Endothelial cell of umbilical vein (primary cell): ENCODE measurements at regions not wholly inside any gene's neighbourhood (a gene's known extent, or its start where the extent isn't known, plus 50 kb on each side); places are given as distances from the start of the nearest gene placed in this dataset.

Experiments
- BruUV-seq: library from RNA; stranded (reverse); fragments of 400-500 nt; replicated peaks from 2 replicates; lab custom pipeline; 2021; lab: Mats Ljungman, UMichigan
- CTCF ChIA-PET: fragments of 300-600, 350-600 bp; sonication (Branson Sonifier 250); formaldehyde crosslinking; loops from one replicate; lab custom pipeline; 2021; ENCODE audit warnings: antibody characterized with exemption, inconsistent platforms; lab: Charles Lee
- POLR2A ChIA-PET: fragments of 300-600, 350-600 bp; sonication (Branson Sonifier 250); formaldehyde crosslinking; loops from one replicate; lab custom pipeline; 2021; ENCODE audit warnings: antibody characterized with exemption, inconsistent platforms; lab: Charles Lee
- DNase-seq: peaks from one replicate; pipeline ENCODE4 v3.0.0-alpha.2; 2011; ENCODE audit warnings: low read depth, low spot score
- FAIRE-seq: peaks from 2 replicates; lab custom pipeline; 2011; peaks lifted over from hg19 to GRCh38; lab: Jason Lieb, UNC
- H2AFZ ChIP-seq: 2 replicates; pipeline ENCODE4 v1.6.0; 2012; ENCODE audit warnings: low read depth, low read length, control low read depth, inconsistent platforms
- H3K27ac ChIP-seq: 2 replicates; pipeline ENCODE4 v1.5.1; 2011; ENCODE audit warnings: low read depth, mild to moderate bottlenecking, control low read depth, low read length, moderate library complexity; ENCODE audit not compliant: insufficient read depth
- H3K27me3 ChIP-seq, 2 experiments: 2 replicates each; pipeline versions ENCODE4 v1.6.0 to v1.6.1; 2011; ENCODE audit warnings: low read length in 2 of 2, mixed read lengths in 1 of 2; ENCODE audit not compliant: control insufficient read depth in 2 of 2, insufficient read depth in 2 of 2
- H3K36me3 ChIP-seq, 2 experiments: 2 replicates in 1 of 2; 3 replicates in 1 of 2; pipeline ENCODE4 v1.5.1; 2011; ENCODE audit warnings: low read length in 2 of 2, mild to moderate bottlenecking in 1 of 2, moderate library complexity in 1 of 2; ENCODE audit not compliant: control insufficient read depth in 2 of 2, insufficient read depth in 2 of 2; ENCODE audit errors: extremely low read depth in 1 of 2
- H3K4me1 ChIP-seq: 3 replicates; pipeline ENCODE4 v1.5.1; 2011; ENCODE audit warnings: mild to moderate bottlenecking, low read length; ENCODE audit not compliant: control insufficient read depth, insufficient read depth; ENCODE audit errors: extremely low read depth
- H3K4me2 ChIP-seq: 2 replicates; pipeline ENCODE4 v1.6.1; 2011; ENCODE audit warnings: low read length, control low read depth, mixed read lengths; ENCODE audit not compliant: insufficient read depth
- H3K4me3 ChIP-seq, 3 experiments: fragments of 200-600 bp in 1 of 3; sonication (generic), shearing (Covaris generic) in 1 of 3; replicated peaks in 1 of 3; 2 replicates each; pipeline ENCODE4 v1.5.1; 2011 to 2016; ENCODE audit warnings: control low read depth in 3 of 3, low read length in 3 of 3, mild to moderate bottlenecking in 2 of 3, inconsistent platforms in 1 of 3, low read depth in 1 of 3, moderate library complexity in 1 of 3; ENCODE audit not compliant: insufficient read depth in 1 of 3
- H3K79me2 ChIP-seq: 2 replicates; pipeline ENCODE4 v1.6.0; 2012; ENCODE audit warnings: low read length, inconsistent platforms; ENCODE audit not compliant: control insufficient read depth, insufficient read depth
- H3K9ac ChIP-seq: replicated peaks from 2 replicates; pipeline ENCODE3; 2011; ENCODE audit warnings: low read length, control low read depth; ENCODE audit not compliant: insufficient read depth; ENCODE audit errors: extremely low read depth
- H3K9me1 ChIP-seq: replicated peaks from 3 replicates; pipeline ENCODE4 v1.6.0; 2011; ENCODE audit warnings: mild to moderate bottlenecking, low read length; ENCODE audit not compliant: control insufficient read depth, insufficient read depth; ENCODE audit errors: extremely low read depth
- H3K9me3 ChIP-seq: replicated peaks from 2 replicates; pipeline ENCODE4 v1.5.1; 2012; ENCODE audit warnings: low read length, inconsistent platforms; ENCODE audit not compliant: control insufficient read depth, insufficient read depth
- H4K20me1 ChIP-seq: replicated peaks from 2 replicates; pipeline ENCODE3; 2011; ENCODE audit warnings: mild to moderate bottlenecking, low read length; ENCODE audit not compliant: control insufficient read depth, insufficient read depth; ENCODE audit errors: extremely low read depth
- CTCF ChIP-seq, 2 donors: IDR thresholded peaks; 1 replicate in 1 of 2; 2 replicates in 1 of 2; pipeline ENCODE4 v1.5.1; 2011; ENCODE audit warnings: low read length in 2 of 2, mild to moderate bottlenecking in 2 of 2, moderate library complexity in 2 of 2, control low read depth in 1 of 2, inconsistent platforms in 1 of 2, low read depth in 1 of 2; ENCODE audit not compliant: insufficient read depth in 1 of 2; ENCODE audit errors: extremely low read depth in 1 of 2
- EZH2 ChIP-seq: IDR thresholded peaks from 2 replicates; pipeline ENCODE4 v1.6.1; 2012; ENCODE audit warnings: borderline replicate concordance, low read depth, mild to moderate bottlenecking, moderate library complexity, low read length, inconsistent platforms; ENCODE audit not compliant: severe bottlenecking
- FOS ChIP-seq: IDR thresholded peaks from 2 replicates; pipeline ENCODE4 v1.6.1; 2011; ENCODE audit warnings: mild to moderate bottlenecking, low read length, moderate library complexity, borderline replicate concordance; ENCODE audit not compliant: insufficient read depth
- GATA2 ChIP-seq: IDR thresholded peaks from 2 replicates; pipeline ENCODE4 v1.7.0; 2011; ENCODE audit warnings: low read depth, mild to moderate bottlenecking, moderate library complexity, mixed read lengths, low read length; ENCODE audit not compliant: insufficient read length, insufficient read depth
- JUN ChIP-seq: IDR thresholded peaks from 2 replicates; pipeline ENCODE4 v1.6.1; 2011; ENCODE audit warnings: borderline replicate concordance, low read depth; ENCODE audit not compliant: insufficient read length, insufficient read depth
- MAX ChIP-seq: IDR thresholded peaks from 2 replicates; pipeline ENCODE4 v1.6.1; 2011; ENCODE audit not compliant: insufficient read depth, insufficient read length
- POLR2A ChIP-seq: IDR thresholded peaks from 2 replicates; pipeline ENCODE4 v1.6.1; 2012; ENCODE audit warnings: low read depth, mild to moderate bottlenecking, control low read depth, low read length
- POLR2AphosphoS5 ChIP-seq: IDR thresholded peaks from 2 replicates; pipeline ENCODE4 v1.6.1; 2012; ENCODE audit warnings: low read depth, mild to moderate bottlenecking, control low read depth, low read length, moderate library complexity; ENCODE audit not compliant: insufficient read depth
- dilution Hi-C: fragments of 300-500 bp; cut with MboI; formaldehyde crosslinking; loops from one replicate; pipeline ENCODE4 v1.15.0; 2019; ENCODE audit warnings: low sequenced_read_pairs; ENCODE audit not compliant: extremely low pct_ligation_motif_present
- intact Hi-C: fragments of 100-400 bp; cut with micrococcal nuclease; formaldehyde crosslinking; loops from one replicate; pipeline ENCODE4 v1.10.0; 2022

GRCh38 chr5:12312343-12312742, 408.1 kb upstream of the CTNND2 start:
- DNase-seq, result no peak
- Histone ChIP-seq H3K79me2 (no peaks in the 10 kb centered on the region), H3K4me2 (no peak overlapping the region), H3K4me1 (no peaks in the 10 kb centered on the region), H3K9me3 (peaks cover 5% of the 10 kb centered on the region), H3K36me3 (no peaks in the 10 kb centered on the region), H2AFZ (no peak overlapping the region), H4K20me1 (no peaks in the 10 kb centered on the region), H3K9me1 (no peaks in the 10 kb centered on the region), H3K9ac (no peak overlapping the region), H3K27ac (no peak overlapping the region), H3K27me3 (no peaks in the 10 kb centered on the region), H3K4me3 (no peak overlapping the region)
- POLR2A ChIA-PET, result no interaction called here
- CTCF ChIA-PET, result no interaction called here
- no TSS peak for BruUV-seq
- dilution Hi-C loops, result no loop called here
- intact Hi-C loops, result no loop called here
- TF ChIP-seq FOS (no peak), MAX (no peak), CTCF (IDR thresholded peaks at IDR 0.05; ENCODE audit: extremely low read depth in 1 of 2, insufficient read depth in 1 of 2, low read depth in 1 of 2, low read length in 2 of 2) (no peak), JUN (no peak)
- no peak for FAIRE-seq

GRCh38 chr5:12294151-12294550, 389.9 kb upstream of the CTNND2 start:
- Histone ChIP-seq H3K4me2 (no peak overlapping the region), H2AFZ (no peak overlapping the region), H4K20me1 (no peaks in the 10 kb centered on the region), H3K27me3 (no peaks in the 10 kb centered on the region), H3K79me2 (no peaks in the 10 kb centered on the region), H3K9ac (no peak overlapping the region), H3K27ac (no peak overlapping the region), H3K9me3 (peaks cover 2% of the 10 kb centered on the region), H3K36me3 (no peaks in the 10 kb centered on the region), H3K9me1 (no peaks in the 10 kb centered on the region), H3K4me3 (no peak overlapping the region), H3K4me1 (no peaks in the 10 kb centered on the region)
- intact Hi-C loops (no loop called here), dilution Hi-C loops (no loop called here)
- no peak for DNase-seq
- ChIA-PET POLR2A (no interaction called here), CTCF (interaction anchor here (1.8 kb wide), 1 partner anchor 1185 kb away, joined by 4 read pairs; no protein-coding TSS in a partner anchor)
- BruUV-seq, result no TSS peak
- TF ChIP-seq FOS (no peak), MAX (no peak), JUN (no peak), EZH2 (no peak), POLR2A (no peak), GATA2 (no peak), POLR2AphosphoS5 (no peak), CTCF (IDR thresholded peaks at IDR 0.05; ENCODE audit: extremely low read depth in 1 of 2, insufficient read depth in 1 of 2, low read depth in 1 of 2, low read length in 2 of 2) (no peak)
- FAIRE-seq, result no peak
